Coronary artery (tissue), 2 donors: ENCODE measurements at regions not wholly inside any gene's neighbourhood (a gene's known extent, or its start where the extent isn't known, plus 50 kb on each side); places are given as distances from the start of the nearest gene placed in this dataset.

Experiments
- DNase-seq: peaks from one replicate; pipeline ENCODE4 v3.0.0-alpha.2; 2017; ENCODE audit warnings: low spot score
- H3K27ac ChIP-seq, 2 donors: fragments of 200-600 bp; sonication (generic); one replicate each; pipeline ENCODE4 v1.5.1; 2016 to 2019
- H3K4me3 ChIP-seq: fragments of 200-600 bp; sonication (generic); 2 replicates; pipeline ENCODE4 v1.5.1; 2016; ENCODE audit warnings: mild to moderate bottlenecking, moderate library complexity
- CTCF ChIP-seq: fragments of 200-600 bp; sonication (generic); IDR thresholded peaks from one replicate; pipeline ENCODE4 v1.5.1; 2019; ENCODE audit warnings: antibody characterized with exemption

GRCh38 chr3:150252462-150252861 is 155.6 kb upstream of the TSC22D2 start:
- no peak overlapping the region for H3K4me3 ChIP-seq
- TF ChIP-seq CTCF: no peak
- peak overlapping the region; percentile 57 to 79 for H3K27ac ChIP-seq
- DNase-seq: no peak

DNA sequence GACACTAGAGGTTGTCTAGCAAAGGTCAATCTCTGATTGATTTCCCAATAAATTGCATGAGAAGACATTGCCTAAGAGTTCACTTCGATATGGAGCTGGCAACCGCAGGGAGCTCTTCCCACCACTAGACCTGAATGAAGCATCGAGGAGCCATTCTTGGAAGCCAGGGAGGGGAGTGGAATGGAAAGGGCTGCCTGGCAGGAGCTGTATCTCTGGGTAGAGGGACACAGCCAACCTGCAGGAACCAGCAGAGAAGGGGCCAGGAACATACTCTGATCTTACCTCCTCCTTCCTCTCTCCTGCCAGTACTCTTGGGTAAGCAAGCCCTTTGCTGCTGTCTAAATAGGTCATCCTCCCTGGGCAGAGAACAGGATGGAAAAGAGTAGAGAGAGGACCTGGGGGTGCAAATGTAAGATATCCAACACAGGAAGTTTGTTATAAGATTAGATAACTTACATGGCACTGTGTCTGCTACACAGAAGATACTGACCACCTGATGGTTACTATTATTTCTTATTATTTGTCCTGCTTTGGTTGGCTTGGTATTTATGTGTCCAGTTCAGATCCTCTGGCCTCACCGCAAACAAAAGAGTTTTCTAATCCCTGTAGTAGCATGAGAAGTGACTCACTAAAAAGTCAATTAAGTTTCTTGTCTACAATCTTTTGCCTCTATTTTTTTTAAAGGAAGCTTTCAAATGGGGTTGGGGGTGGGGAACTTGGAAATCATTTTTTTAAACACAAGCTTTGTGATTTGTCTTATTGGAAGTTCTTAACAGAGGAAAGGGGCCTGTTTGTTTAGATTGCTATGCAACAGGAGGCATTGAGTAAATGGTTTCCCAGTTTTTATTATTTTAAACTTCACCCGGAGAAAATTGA is 156.7 kb upstream of the TSC22D2 start:
- no peak for TF ChIP-seq CTCF
- DNase-seq: no peak
- Histone ChIP-seq H3K4me3 (no peak overlapping the region), H3K27ac (peak overlapping the region; percentile 57 to 79)

- Histone ChIP-seq H3K4me3 (no peak overlapping the region), H3K27ac (no peak overlapping the region)
- DNase-seq: no peak
- no peak for TF ChIP-seq CTCF
Observed at GRCh38 chr3:150249779-150250470, 158.2 kb upstream of the TSC22D2 start.

DNA sequence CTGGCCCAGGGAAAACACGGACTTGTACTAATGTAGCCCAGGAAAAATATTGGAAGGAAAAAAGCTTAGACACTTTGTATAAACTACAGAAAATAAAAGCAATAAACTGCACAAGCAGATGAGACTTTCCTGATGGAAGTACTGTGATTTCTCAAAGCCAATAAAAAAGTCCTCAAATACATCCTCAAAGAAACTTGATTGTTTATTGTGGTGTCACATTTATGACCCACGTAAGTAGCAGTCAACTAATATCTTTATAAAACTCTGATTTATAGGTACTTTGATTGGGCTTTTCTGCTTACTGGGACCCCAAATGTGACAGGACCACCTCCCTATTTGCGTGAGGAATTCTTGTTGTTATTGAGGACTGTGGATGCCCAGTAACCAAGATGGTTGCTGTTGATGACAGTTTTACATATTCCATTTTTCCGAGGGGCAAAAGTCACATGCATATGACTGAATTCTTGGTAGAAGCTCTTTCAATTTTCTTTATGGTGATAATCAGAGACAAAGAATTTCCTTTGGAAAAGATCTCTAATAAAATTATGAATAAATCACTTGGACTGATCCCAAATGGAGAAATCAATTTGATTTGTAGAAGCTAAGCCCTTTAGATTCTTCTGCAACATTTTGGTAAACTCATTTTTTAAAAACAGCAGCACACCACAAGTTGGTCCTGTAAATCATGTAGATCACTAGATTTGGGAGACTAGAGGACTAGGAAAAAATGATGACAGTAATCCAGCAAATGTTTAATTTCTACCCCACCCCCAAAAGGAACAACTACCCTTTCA is 159.0 kb upstream of the TSC22D2 start:
- TF ChIP-seq CTCF: no peak
- no peak overlapping the region for H3K4me3 ChIP-seq
- DNase-seq: no peak
- no peak overlapping the region for H3K27ac ChIP-seq

- Histone ChIP-seq H3K4me3 (no peak overlapping the region), H3K27ac (no peak overlapping the region)
- TF ChIP-seq CTCF: no peak
- no peak for DNase-seq
Observed at GRCh38 chr3:150248116-150248887, 159.8 kb upstream of the TSC22D2 start.

DNA sequence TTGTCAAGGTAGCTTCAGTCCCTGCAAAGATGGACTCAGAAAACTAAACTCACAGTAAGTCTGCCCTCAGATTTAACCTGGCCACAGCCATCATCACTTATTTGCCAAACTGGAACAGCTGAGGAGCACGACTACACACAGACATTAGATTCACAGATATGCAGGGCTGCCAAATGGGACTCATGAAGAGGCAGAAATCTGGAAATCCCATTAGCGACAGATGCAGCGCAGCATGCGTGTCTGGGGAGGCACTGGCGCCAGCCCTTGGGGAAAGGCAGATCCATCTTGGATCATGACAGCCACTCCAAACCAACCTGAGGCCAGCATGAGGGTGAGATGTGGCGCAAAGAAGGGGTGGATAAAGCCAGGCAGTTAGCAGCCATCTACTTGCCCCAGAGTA is 160.7 kb upstream of the TSC22D2 start:
- Histone ChIP-seq H3K4me3 (no peak overlapping the region), H3K27ac (no peak overlapping the region)
- DNase-seq: no peak
- no peak for TF ChIP-seq CTCF
